B cell (primary cell): ENCODE measurements at regions not wholly inside any gene's neighbourhood (a gene's known extent, or its start where the extent isn't known, plus 50 kb on each side); places are given as distances from the start of the nearest gene placed in this dataset.

Experiments used
- EZH2 ChIP-seq: IDR thresholded peaks from 2 replicates; pipeline ENCODE4 v1.6.1; 2012; ENCODE audit warnings: borderline replicate concordance, low read depth, mild to moderate bottlenecking, moderate library complexity, low read length; ENCODE audit not compliant: insufficient read depth, poor library complexity, severe bottlenecking
- TF ChIP-seq, protein P1 (sequence below): fragments of 200-600 bp; IDR thresholded peaks from one replicate; pipeline ENCODE4 v1.8.0; 2022; ENCODE audit warnings: antibody characterized with exemption, mild to moderate bottlenecking

DNA sequence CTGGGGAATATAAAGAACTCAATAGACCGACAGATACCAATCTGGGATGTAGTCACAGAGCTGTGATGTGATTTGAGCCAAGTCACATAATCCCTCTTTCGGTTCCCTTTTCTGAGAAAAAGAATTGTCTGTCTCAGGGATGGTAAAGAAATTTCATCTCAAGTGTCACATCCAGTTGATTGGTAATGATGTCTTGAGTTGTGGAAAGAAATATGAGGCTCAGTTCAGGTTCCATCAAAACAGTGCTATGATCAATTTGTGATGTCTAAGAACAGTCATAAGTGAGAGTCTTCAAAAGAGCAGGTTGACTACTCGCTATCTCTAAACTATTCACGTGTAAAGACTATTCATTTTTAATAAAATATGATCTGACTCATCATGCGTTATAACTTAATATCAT is 223.3 kb downstream of the METTL4 start:
- TF ChIP-seq, protein P1, sequence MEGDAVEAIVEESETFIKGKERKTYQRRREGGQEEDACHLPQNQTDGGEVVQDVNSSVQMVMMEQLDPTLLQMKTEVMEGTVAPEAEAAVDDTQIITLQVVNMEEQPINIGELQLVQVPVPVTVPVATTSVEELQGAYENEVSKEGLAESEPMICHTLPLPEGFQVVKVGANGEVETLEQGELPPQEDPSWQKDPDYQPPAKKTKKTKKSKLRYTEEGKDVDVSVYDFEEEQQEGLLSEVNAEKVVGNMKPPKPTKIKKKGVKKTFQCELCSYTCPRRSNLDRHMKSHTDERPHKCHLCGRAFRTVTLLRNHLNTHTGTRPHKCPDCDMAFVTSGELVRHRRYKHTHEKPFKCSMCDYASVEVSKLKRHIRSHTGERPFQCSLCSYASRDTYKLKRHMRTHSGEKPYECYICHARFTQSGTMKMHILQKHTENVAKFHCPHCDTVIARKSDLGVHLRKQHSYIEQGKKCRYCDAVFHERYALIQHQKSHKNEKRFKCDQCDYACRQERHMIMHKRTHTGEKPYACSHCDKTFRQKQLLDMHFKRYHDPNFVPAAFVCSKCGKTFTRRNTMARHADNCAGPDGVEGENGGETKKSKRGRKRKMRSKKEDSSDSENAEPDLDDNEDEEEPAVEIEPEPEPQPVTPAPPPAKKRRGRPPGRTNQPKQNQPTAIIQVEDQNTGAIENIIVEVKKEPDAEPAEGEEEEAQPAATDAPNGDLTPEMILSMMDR, result no peak
- TF ChIP-seq EZH2, result no peak
